ENCODE measurements at regions not wholly inside any gene's neighbourhood (a gene's known extent, or its start where the extent isn't known, plus 50 kb on each side); places are given as distances from the start of the nearest gene placed in this dataset.

DNA sequence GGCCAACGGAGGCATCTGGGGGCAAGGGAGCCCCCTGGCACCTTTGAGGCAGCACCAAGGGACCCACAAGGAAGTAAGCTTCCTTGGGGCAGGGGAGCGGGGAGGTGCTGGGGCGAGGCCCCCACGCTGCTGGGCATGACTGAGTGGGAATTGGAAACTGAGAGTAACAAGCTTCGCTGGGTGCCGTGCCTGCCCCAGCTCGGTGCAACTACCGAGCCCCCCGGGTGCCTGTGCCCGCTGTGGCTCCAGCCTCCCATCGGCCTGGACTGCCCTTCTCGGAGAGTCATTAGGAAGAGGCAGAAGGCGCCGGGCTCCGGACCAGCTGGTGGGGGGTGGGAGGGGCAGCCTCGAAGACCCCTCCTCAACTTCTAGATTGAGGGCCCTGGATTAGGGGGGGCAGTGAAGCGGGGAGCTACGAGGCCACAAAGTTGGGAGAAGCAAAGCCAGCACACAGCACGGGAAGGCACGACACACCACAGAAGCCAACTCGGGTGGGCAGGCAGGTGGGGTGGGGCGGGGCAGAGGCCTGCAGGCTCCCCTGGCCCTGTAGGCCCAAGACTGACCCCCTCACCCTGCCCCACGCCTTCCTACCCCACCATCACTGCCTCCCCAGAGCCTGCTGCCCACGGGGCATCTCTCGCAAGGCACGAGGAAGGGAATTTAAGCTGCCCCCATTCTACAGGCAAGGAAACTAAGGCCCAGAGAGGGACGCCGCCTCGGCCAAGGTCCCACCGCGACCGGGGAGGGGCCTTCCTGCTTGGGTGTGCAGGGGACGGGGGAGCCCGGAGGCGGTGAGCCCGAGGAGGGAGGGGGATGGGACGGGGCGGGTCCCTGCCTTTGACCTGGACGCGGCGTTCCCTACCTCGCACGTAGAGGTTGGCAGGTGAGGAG, 83.2 kb downstream of the PTPRS start:
- no peak overlapping the region for H3K27ac Mint-ChIP-seq (ENCODE audit: unreplicated experiment)
- DNase-seq: no peak
- H3K4me3 Mint-ChIP-seq (ENCODE audit: low read depth, unreplicated experiment): no peak overlapping the region
- H3K36me3 Mint-ChIP-seq (ENCODE audit: insufficient read depth, unreplicated experiment): peaks cover 6% of the 10 kb centered on the region
- H3K4me1 Mint-ChIP-seq (ENCODE audit: low read depth, unreplicated experiment): no peaks in the 10 kb centered on the region
- TF ChIP-seq, protein P1, sequence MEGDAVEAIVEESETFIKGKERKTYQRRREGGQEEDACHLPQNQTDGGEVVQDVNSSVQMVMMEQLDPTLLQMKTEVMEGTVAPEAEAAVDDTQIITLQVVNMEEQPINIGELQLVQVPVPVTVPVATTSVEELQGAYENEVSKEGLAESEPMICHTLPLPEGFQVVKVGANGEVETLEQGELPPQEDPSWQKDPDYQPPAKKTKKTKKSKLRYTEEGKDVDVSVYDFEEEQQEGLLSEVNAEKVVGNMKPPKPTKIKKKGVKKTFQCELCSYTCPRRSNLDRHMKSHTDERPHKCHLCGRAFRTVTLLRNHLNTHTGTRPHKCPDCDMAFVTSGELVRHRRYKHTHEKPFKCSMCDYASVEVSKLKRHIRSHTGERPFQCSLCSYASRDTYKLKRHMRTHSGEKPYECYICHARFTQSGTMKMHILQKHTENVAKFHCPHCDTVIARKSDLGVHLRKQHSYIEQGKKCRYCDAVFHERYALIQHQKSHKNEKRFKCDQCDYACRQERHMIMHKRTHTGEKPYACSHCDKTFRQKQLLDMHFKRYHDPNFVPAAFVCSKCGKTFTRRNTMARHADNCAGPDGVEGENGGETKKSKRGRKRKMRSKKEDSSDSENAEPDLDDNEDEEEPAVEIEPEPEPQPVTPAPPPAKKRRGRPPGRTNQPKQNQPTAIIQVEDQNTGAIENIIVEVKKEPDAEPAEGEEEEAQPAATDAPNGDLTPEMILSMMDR (IDR thresholded peaks at IDR 0.05; ENCODE audit: unreplicated experiment): no peak
- intact Hi-C loops (cut with micrococcal nuclease; ENCODE audit: unreplicated experiment): no loop called here
- BruUV-seq (replicated peaks): no TSS peak
- CTCF ChIA-PET: interaction anchor here (0.5 kb wide), 1 partner anchor 31 kb away, joined by 4 read pairs; no protein-coding TSS in a partner anchor
- H3K9me3 Mint-ChIP-seq (ENCODE audit: low read depth, unreplicated experiment): peaks cover 6% of the 10 kb centered on the region
- no peaks in the 10 kb centered on the region for H3K27me3 Mint-ChIP-seq (ENCODE audit: unreplicated experiment)

DNA sequence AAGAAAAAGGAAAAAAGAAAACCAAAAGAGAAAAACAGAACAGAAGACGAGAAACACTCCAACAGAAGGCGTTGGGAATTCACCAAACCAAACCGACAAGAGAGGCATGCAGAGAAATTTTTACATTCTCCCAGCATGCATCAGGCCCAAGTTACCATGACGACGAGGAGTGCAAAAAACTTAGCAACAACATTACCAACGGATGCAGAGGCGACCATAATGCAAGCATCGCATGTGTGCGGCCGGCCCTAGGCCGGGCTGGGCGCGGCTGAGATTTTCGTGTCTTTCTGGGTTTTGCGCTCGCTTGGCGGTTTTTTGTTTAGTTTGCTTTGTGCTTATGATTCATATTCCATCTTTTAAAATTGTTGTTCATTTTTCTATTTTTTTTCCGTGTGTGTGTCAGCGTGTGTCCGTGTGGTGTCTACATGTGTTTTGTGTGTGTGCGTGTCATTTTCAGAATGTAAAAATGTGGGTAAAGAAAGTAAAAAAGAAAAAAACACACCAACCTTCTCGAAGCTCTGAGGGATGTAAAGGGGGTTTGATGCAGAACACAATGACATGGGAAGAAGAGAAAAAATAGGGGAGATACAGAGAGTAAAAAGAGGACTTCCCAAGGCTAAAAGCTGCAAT, 84.9 kb downstream of the PTPRS start:
- no peaks in the 10 kb centered on the region for H3K4me1 Mint-ChIP-seq (ENCODE audit: low read depth, unreplicated experiment)
- H3K27me3 Mint-ChIP-seq (ENCODE audit: unreplicated experiment): no peaks in the 10 kb centered on the region
- intact Hi-C loops (cut with micrococcal nuclease; ENCODE audit: unreplicated experiment): no loop called here
- CTCF ChIA-PET: no interaction called here
- peaks cover 2% of the 10 kb centered on the region for H3K36me3 Mint-ChIP-seq (ENCODE audit: insufficient read depth, unreplicated experiment)
- no peak for DNase-seq
- no TSS peak for BruUV-seq (replicated peaks)
- H3K4me3 Mint-ChIP-seq (ENCODE audit: low read depth, unreplicated experiment): no peak overlapping the region
- H3K27ac Mint-ChIP-seq (ENCODE audit: unreplicated experiment): no peak overlapping the region
- TF ChIP-seq, protein P1 (IDR thresholded peaks at IDR 0.05; ENCODE audit: unreplicated experiment): no peak
- peaks cover 6% of the 10 kb centered on the region for H3K9me3 Mint-ChIP-seq (ENCODE audit: low read depth, unreplicated experiment)

GRCh38 chr19:5254944-5255343, 85.7 kb downstream of the PTPRS start:
- no peak for DNase-seq
- H3K9me3 Mint-ChIP-seq (ENCODE audit: low read depth, unreplicated experiment): peaks cover 6% of the 10 kb centered on the region
- no peaks in the 10 kb centered on the region for H3K36me3 Mint-ChIP-seq (ENCODE audit: insufficient read depth, unreplicated experiment)
- intact Hi-C loops (cut with micrococcal nuclease; ENCODE audit: unreplicated experiment): no loop called here
- TF ChIP-seq, protein P1 (IDR thresholded peaks at IDR 0.05; ENCODE audit: unreplicated experiment): no peak
- BruUV-seq (replicated peaks): no TSS peak
- H3K27ac Mint-ChIP-seq (ENCODE audit: unreplicated experiment): no peak overlapping the region
- no peaks in the 10 kb centered on the region for H3K27me3 Mint-ChIP-seq (ENCODE audit: unreplicated experiment)
- no peaks in the 10 kb centered on the region for H3K4me1 Mint-ChIP-seq (ENCODE audit: low read depth, unreplicated experiment)
- no peak overlapping the region for H3K4me3 Mint-ChIP-seq (ENCODE audit: low read depth, unreplicated experiment)
- CTCF ChIA-PET: no interaction called here

DNA sequence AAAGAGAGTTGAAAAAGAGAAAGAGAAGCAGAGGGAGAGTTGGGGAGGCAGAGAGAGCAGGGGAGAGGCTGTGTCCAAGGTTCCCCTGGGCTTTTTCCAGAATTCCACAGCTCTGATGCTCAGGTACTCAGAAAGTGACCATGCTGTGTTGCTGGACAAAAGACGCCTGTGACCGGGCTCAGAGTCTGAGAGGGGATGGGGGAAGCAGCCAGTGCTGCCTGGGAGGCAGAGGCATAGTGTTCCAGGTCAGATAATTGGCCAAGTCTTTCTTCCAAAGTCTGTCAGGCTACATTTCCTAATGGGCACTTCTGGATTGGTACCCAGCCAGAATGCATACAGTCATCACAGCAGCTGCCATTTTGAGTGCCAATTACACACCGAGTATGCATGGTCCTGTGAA, 86.1 kb downstream of the PTPRS start:
- Mint-ChIP-seq H3K4me3 (ENCODE audit: low read depth, unreplicated experiment) (no peak overlapping the region), H3K9me3 (ENCODE audit: low read depth, unreplicated experiment) (peaks cover 6% of the 10 kb centered on the region), H3K27me3 (ENCODE audit: unreplicated experiment) (no peaks in the 10 kb centered on the region), H3K36me3 (ENCODE audit: insufficient read depth, unreplicated experiment) (no peaks in the 10 kb centered on the region), H3K4me1 (ENCODE audit: low read depth, unreplicated experiment) (no peaks in the 10 kb centered on the region), H3K27ac (ENCODE audit: unreplicated experiment) (no peak overlapping the region)
- no TSS peak for BruUV-seq (replicated peaks)
- CTCF ChIA-PET: no interaction called here
- DNase-seq: no peak
- intact Hi-C loops (cut with micrococcal nuclease; ENCODE audit: unreplicated experiment): no loop called here
- TF ChIP-seq, protein P1 (IDR thresholded peaks at IDR 0.05; ENCODE audit: unreplicated experiment): no peak

Data from Calu3 (cell line).